ENCODE measurements at regions not wholly inside any gene's neighbourhood (a gene's known extent, or its start where the extent isn't known, plus 50 kb on each side); places are given as distances from the start of the nearest gene placed in this dataset.

- DNase-seq = no peak
Observed at GRCh38 chr20:19807946-19808330, 49.9 kb downstream of the RIN2 start.

GRCh38 chr20:19808498-19808897 lies 50.4 kb downstream of the RIN2 start:
- DNase-seq = no peak

- DNase-seq = no peak
Observed at GRCh38 chr20:19809505-19809904, 51.4 kb downstream of the RIN2 start.

GRCh38 chr20:19811231-19811630 lies 53.2 kb downstream of the RIN2 start:
- no peak for DNase-seq

GRCh38 chr20:19812056-19812455 lies 54.0 kb downstream of the RIN2 start:
- no peak for DNase-seq

GRCh38 chr20:19812696-19813095 lies 54.6 kb downstream of the RIN2 start:
- DNase-seq = no peak

- DNase-seq = no peak
Observed at GRCh38 chr20:19813846-19814640, 56.0 kb downstream of the RIN2 start.

- peak in 1 of 2 experiments; percentile 10 for DNase-seq
Observed at GRCh38 chr20:19815553-19815991, 57.5 kb downstream of the RIN2 start.

- no peak for DNase-seq
Observed at GRCh38 chr20:19816386-19816785, 58.3 kb downstream of the RIN2 start.

- no peak for DNase-seq
Observed at GRCh38 chr20:19817017-19817416, 59.0 kb downstream of the RIN2 start.

- no peak for DNase-seq
Observed at GRCh38 chr20:19819149-19819548, 61.1 kb downstream of the RIN2 start.

GRCh38 chr20:19820555-19821211 lies 62.6 kb downstream of the RIN2 start:
- DNase-seq = no peak

GRCh38 chr20:19821606-19822005 lies 63.5 kb downstream of the RIN2 start:
- DNase-seq = no peak

GRCh38 chr20:19823216-19823615 lies 65.2 kb downstream of the RIN2 start:
- no peak for DNase-seq

- no peak for DNase-seq
Observed at GRCh38 chr20:19823971-19824370, 65.9 kb downstream of the RIN2 start.

GRCh38 chr20:19824861-19825260 lies 66.8 kb downstream of the RIN2 start:
- no peak for DNase-seq

GRCh38 chr20:19826179-19826914 lies 68.3 kb downstream of the RIN2 start:
- DNase-seq = no peak

GRCh38 chr20:19827818-19828217 lies 69.8 kb downstream of the RIN2 start:
- no peak for DNase-seq

- peak in 1 of 2 experiments; percentile 63 for DNase-seq
Observed at GRCh38 chr20:19828232-19828631, 70.2 kb downstream of the RIN2 start.

GRCh38 chr20:19830211-19830785 lies 72.2 kb downstream of the RIN2 start:
- no peak for DNase-seq

GRCh38 chr20:19832875-19833274 lies 74.8 kb downstream of the RIN2 start:
- no peak for DNase-seq

- no peak for DNase-seq
Observed at GRCh38 chr20:19833395-19833794, 75.3 kb downstream of the RIN2 start.

- no peak for DNase-seq
Observed at GRCh38 chr20:19834287-19834686, 76.2 kb downstream of the RIN2 start.
